Daoy (cell line): ENCODE measurements at regions not wholly inside any gene's neighbourhood (a gene's known extent, or its start where the extent isn't known, plus 50 kb on each side); places are given as distances from the start of the nearest gene placed in this dataset.
"Not testable (repeated sequence)": the region's sequence is repeated elsewhere in the genome, so short reads cannot be mapped to it uniquely, and the experiment has no call there.

Experiments
- DNase-seq: peaks from one replicate; pipeline ENCODE4 v3.0.0-alpha.2; 2015; ENCODE audit warnings: low read depth

- no peak for DNase-seq
These were observed 396.3 kb upstream of the CHST9 start for GRCh38 chr18:27581296-27581904.

DNA sequence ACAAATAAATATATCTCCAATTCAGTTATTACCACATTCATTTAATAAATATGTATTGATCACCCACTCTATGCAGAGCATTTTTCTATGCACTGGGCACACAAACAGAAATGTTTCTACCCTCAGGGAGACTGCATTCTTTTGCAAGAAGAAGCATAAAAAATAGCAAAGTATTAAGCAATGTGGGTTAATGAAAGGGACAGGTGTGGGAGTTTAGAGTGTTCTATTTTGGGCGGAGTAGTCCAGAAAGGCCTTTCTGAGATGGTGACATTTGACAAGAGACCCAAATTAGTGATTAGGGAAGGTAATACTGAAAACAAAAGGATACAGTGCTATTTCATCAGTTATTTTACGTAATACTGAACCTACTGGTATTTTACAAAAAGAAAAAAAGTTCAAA is 394.3 kb upstream of the CHST9 start:
- DNase-seq = no peak

- DNase-seq = no peak
These were observed 392.6 kb upstream of the CHST9 start for GRCh38 chr18:27577752-27578151.

DNA sequence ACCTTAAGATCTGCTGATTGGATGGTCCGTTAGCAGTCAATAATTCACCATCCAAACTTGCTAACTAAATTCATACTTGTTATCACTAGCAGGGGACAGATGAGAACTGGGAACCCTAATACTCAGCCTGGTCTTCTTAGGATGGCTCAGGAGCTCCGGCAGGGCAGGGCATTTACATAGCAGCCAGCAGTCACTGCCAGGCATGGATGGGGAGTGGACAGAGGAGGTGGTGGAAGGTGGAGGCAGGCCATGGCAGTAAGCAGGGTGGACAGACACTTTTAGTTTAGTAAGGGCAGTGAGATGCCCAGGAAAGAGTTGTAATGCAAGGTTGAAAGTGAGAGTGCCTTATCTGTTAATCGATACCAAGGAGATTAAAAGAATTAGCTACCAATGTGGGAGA is 392.2 kb upstream of the CHST9 start:
- DNase-seq = no peak

DNA sequence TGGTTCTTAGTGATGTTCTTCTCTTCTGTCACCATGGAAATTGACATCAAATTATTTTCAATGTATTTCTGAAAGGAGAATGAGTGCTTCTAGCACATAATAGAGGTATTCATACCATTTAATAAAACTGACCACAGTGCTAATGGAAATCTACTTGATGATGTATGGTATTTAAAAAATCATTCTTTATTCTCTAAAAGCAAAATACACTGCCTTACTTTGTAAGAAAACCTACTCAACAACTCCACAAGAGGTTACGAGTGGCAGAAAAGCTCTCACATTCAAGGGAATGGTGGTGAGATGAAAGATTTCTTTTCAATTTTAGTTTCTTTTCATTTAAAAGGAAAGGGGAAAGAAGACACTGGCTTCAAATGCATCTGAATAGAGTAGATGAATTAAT is 382.3 kb upstream of the CHST9 start:
- no peak for DNase-seq

- no peak for DNase-seq
These were observed 379.0 kb upstream of the CHST9 start for GRCh38 chr18:27564066-27564465.

- no peak for DNase-seq
These were observed 373.5 kb upstream of the CHST9 start for GRCh38 chr18:27558388-27559155.

DNA sequence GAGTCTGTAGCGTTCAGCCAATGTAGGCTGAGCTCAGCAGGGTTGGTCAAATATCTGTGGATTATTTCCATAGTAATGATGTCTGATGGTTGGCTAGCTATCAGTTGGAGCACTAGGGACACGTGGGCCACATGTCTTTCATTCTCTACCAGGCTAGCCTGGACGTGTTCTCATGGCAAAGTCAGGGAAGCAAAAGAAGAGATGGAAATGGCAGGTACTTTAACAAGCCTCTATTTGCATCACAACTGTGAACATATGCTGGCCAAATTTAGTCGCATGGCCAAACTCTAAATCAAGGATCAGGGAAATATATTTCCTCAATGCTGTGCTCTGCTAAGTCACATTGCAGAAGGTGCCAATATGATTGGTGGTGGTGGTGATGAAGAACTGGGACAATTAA is 371.6 kb upstream of the CHST9 start:
- no peak for DNase-seq

DNA sequence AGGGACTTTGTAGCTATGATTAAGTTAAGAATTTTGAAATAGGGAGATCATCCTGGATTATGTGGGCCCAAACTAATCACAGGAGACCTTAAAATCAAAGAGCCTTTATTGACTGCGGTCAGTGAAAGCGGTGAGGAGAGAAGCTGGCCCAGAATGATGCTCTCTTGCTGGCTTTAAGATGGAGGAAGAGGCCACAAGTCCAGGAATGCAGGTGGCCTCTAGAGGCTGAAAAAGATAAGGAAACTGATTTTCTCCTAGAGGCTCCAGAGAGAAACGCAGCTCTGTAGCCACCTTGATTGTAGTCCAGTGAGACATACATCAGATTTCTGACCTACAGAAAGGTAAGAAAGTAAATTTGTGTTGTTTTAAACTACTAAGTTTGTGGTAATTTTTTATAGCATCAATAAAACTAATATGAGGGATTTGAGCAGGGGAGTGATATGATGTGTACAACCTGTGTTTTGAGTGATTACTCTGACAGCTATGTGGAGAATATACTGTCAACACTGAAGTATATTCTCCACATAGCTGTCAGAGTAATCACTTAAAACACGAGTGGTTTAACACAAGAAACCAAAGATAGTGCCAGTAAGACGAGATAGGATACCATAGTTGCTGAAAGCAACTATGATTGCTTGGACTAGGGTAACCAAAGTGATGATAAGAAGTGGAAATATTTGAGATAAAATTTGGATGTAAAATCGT is 364.4 kb upstream of the CHST9 start:
- DNase-seq = no peak

DNA sequence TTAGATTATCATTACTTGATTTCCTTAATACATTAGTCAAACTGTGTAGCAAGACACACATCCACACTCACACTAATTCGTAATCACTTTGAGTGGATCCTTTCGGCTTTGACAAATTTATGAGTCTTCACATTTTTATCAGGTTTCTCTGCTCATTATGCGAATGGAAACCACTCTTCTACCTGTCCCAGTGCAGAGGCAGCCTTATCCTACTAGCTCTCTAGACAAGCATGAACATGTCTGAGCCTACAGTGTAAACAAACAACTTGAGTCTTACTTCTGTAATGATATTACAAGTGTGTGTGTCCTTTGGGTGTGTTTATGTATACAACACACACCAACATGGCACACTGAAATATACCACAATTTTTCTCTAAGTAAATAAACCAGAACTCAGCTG is 361.9 kb upstream of the CHST9 start:
- no peak for DNase-seq

DNA sequence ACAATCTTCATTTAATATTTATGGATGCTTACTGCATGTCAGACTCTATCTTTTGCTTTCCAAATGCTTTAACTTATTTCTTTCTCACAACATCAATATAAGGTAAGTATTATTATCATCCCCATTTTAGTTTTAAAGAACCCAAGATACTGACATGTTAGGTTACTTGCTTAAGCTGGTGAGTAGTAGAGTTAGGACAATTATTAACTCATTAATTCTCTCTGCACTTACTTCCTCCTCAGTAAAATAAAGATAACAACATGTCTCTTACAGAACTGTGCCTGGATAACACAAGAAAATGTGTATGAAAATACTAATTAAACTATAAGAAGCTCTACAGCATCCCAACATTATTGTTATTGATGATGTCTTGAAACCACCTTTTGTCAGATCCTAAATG is 359.1 kb upstream of the CHST9 start:
- DNase-seq = no peak

GRCh38 chr18:27541293-27541692 is 356.2 kb upstream of the CHST9 start:
- DNase-seq = no peak

GRCh38 chr18:27540111-27540510 is 355.0 kb upstream of the CHST9 start:
- DNase-seq = no peak

DNA sequence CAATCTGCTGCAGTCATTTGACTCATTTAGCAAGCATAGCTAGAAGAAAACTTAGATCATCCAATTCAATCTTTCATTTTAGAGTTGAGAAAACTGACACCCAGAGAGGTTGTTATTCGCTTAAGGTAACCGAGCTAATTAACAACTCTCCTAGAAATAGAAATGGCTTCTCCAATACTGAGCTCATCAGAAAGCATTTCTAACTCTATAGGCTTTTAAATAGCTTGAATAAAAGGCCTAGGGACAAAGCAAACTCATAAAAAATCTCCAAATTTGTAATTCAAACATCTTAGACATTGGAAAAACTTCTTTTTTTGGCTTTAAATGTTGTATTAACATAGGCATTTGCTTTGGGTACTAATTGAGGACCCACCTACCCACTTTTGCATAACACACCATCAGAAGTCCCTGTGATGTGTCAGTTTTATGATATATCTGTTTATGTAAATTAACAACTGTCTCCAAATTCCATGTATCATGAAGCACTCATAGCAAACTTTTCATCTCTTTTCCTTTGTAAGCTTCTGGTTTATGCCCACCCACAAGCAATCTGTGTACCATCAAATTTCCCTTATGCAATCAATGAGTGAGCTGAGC is 343.9 kb upstream of the CHST9 start:
- DNase-seq = no peak

DNA sequence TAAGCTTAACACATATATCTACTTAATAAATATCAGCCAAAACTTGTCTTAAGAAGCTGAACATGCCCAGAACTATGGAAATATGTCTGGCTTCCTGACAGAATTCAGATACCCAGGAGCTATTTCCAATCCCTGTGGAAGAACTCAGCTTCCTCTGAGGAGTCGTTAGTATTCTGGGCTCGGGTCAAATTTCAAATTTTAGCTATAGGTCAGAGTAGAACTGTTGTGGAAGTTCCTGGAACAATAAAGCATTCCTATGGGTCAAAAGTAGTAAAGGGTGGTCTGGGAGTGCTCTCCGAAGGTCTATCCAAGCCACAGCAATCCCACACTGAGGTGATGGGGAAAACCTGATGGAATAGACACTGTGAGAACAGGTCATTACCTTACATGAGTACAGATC is 342.7 kb upstream of the CHST9 start:
- no peak for DNase-seq

DNA sequence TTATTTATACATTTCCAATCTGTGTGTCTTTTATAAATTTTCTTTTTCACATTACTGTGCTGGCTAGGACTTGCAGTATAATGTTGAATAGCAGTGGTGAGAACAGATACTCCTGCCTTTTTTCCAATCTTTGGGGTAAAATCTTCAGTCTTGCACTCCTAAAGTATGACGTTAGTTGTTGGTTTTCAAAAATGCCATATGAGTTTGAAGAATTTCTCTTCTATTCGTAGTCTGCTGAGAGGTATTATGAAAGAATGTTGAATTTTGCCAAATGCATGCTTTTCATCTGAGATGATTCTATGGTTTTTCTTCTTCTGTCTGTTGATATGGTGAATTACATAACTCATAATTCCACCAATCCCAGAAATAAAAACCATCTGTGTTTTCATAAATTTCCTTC is 335.3 kb upstream of the CHST9 start:
- DNase-seq = no peak

GRCh38 chr18:27510036-27510633 is 325.0 kb upstream of the CHST9 start:
- not testable (repeated sequence) for DNase-seq

DNA sequence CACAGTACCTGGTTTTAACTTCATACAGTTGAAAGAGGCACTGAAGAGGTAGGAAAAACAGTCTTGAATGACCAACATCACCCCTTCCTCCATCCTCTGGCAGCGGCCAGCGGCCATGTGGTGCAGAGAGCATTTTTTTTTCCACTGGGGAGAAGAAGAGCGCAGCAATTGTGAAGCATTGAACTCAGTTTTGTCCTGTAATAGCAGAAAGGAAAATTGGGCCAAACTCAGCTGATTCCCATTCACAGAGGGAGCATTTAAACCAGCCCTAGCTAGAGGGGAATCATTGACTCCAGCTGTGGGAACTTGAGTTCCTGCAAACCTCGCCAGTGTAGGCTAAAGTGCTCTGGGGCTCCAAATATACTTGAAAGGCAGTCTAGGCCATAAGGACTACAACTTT is 316.6 kb upstream of the CHST9 start:
- DNase-seq = no peak

DNA sequence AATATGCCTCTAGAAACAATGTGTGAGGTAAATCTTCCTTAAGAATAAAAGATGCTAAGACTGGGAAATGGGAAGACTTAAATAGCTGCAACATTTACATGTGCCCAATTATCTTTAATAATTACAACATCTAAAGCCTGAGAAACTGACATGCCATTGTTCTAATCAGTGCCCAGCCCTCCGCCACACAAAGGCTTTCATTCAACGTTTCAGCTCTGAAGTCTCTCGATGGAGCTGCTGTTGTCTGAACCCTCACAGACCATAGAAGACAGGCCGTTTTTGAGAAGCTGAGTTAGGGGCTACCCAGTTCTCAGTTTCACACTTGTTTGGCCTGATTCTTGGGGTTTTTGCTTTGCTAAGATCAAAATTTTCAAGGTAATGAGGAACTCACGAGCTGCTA is 315.4 kb upstream of the CHST9 start:
- DNase-seq = no peak

- no peak for DNase-seq
These were observed 312.1 kb upstream of the CHST9 start for GRCh38 chr18:27497246-27497645.

DNA sequence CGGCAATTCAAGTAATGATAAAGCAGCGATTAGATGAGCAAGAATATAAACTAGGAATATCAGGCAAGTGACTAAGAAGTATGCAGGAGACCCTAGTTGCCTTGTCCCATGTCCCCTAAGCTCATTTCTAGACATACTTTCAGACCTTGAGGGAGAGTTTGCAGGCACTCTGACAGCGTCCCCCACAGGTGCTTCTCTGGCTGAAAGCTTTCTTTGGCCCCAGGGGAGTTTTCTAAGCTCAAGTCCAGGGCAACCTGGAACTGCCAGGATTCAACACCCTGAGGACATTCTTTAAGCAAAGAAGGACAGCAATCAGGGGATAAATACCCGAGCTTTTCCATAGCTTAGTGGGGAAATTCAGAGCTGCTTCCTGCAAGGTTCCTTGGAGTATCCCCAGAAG is 308.1 kb upstream of the CHST9 start:
- DNase-seq = no peak

- DNase-seq = no peak
These were observed 306.7 kb upstream of the CHST9 start for GRCh38 chr18:27491772-27492171.
